Activated naive CD4-positive, alpha-beta T cell treated with anti-CD3 and anti-CD28 coated beads, Interleukin-2, amount 10 ng/mL, durations not matched to agents 7 days and 5 days (primary cell): ENCODE measurements at regions not wholly inside any gene's neighbourhood (a gene's known extent, or its start where the extent isn't known, plus 50 kb on each side); places are given as distances from the start of the nearest gene placed in this dataset.
"Not testable (repeated sequence)": the region's sequence is repeated elsewhere in the genome, so short reads cannot be mapped to it uniquely, and the experiment has no call there.

Experiments used
- CTCF ChIA-PET: fragments of 350-600 bp; sonication (Branson Sonifier 250); formaldehyde crosslinking; loops from one replicate; lab custom pipeline; 2021; ENCODE audit warnings: antibody characterized with exemption; lab: Charles Lee
- DNase-seq: peaks from one replicate; pipeline ENCODE4 v3.0.0-alpha.2; 2020
- H3K27ac Mint-ChIP-seq: one replicate; pipeline ENCODE4 v1.8.0; 2021; ENCODE audit warnings: mild to moderate bottlenecking, moderate library complexity, mixed read lengths
- H3K27me3 Mint-ChIP-seq: one replicate; pipeline ENCODE4 v1.8.0; 2021; ENCODE audit warnings: mild to moderate bottlenecking, mixed read lengths
- H3K36me3 Mint-ChIP-seq: one replicate; pipeline ENCODE4 v1.8.0; 2021; ENCODE audit warnings: mixed read lengths
- H3K4me1 Mint-ChIP-seq: one replicate; pipeline ENCODE4 v1.8.0; 2021; ENCODE audit warnings: mixed read lengths
- H3K4me3 Mint-ChIP-seq: one replicate; pipeline ENCODE4 v1.8.0; 2021; ENCODE audit warnings: mild to moderate bottlenecking, moderate library complexity, mixed read lengths
- H3K9me3 Mint-ChIP-seq: one replicate; pipeline ENCODE4 v1.8.0; 2021; ENCODE audit warnings: mixed read lengths

DNA sequence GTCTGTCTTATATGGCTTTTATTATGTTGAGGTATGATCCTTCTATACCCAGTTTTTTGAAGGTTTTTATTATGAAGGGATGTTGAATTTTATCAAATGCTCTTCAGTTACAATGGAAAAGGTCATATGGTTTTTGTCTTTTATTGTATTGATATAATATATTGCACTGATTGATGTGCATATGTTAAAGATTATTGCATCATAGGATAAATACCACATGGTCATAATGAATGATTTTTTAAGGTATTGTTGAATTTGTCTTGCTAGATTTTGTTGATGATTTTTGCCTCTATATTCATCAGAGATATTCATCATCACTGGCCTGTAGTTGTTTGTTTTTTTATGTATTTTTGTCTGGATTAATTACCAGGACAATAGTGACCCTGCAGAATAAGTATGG, 339.2 kb upstream of the CT83 start:
- no peaks in the 10 kb centered on the region for H3K9me3 Mint-ChIP-seq
- H3K36me3 Mint-ChIP-seq, result no peaks in the 10 kb centered on the region
- DNase-seq, result no peak
- H3K4me3 Mint-ChIP-seq, result no peak overlapping the region
- CTCF ChIA-PET, result no interaction called here
- no peaks in the 10 kb centered on the region for H3K4me1 Mint-ChIP-seq
- H3K27me3 Mint-ChIP-seq, result no peaks in the 10 kb centered on the region
- H3K27ac Mint-ChIP-seq, result no peak overlapping the region

DNA sequence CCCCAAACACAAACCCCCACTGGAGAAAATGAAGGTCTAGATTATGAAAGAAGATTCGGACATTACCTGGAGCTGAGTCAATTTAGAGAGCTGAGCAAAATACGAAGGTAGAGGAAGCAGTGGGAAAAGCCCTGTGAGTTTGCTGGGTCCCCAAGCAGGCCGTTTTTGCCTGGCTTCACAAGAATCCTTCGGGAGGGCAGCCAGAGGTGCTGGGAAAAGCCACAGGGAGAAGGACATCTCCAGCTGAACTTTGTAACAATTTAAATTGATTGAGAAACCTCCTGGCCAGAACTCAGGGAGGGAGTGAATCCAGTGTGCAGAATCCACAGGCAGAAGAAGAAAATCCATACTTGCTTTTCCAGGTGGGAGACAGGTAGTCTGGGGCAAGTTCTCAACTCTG, 319.1 kb upstream of the CT83 start:
- DNase-seq, result no peak
- Mint-ChIP-seq H3K4me1 (no peaks in the 10 kb centered on the region), H3K9me3 (peaks cover 1% of the 10 kb centered on the region), H3K4me3 (no peak overlapping the region), H3K36me3 (no peaks in the 10 kb centered on the region), H3K27me3 (no peaks in the 10 kb centered on the region), H3K27ac (no peak overlapping the region)
- CTCF ChIA-PET, result no interaction called here

DNA sequence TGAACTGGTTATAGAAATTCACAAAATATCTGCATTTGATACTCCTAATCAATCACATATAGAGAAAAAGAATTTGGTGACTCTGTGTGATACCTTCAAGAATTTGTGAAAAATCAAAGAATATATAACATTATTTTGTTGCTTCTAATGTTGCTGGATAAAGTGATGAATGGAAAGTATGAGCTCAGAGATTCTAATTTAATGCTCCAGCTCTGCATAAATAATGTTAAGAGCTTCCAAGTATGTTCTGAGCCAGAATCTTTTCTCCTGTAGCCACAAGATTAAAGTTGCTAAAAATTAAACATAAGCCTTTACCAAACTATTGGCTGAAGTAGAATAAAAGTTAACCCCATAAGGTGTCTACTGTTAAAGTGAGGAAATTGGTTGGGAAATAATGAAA, 294.7 kb upstream of the CT83 start:
- H3K4me1 Mint-ChIP-seq, result no peaks in the 10 kb centered on the region
- CTCF ChIA-PET, result no interaction called here

DNA sequence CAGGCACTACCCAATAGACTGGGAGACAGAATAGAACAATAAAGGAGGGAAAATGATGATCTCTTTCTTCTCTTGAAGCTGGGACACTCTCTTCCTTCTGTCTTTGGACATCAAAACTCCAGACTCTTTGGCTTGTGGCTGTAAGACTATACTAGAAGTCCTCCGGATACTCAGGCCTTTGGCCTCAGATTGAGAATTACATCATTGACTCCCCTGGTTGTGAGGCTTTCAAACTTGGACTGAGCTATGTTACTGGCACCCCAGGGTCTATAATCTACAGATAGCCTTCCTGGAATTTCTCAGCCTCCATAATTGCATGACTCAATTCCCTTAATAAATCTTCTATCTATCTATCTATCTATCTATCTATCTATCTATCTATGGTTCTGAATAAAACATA, 294.2 kb upstream of the CT83 start:
- Mint-ChIP-seq H3K9me3 (no peaks in the 10 kb centered on the region), H3K4me1 (no peaks in the 10 kb centered on the region), H3K27me3 (no peaks in the 10 kb centered on the region), H3K4me3 (no peak overlapping the region), H3K36me3 (no peaks in the 10 kb centered on the region), H3K27ac (no peak overlapping the region)
- no peak for DNase-seq
- CTCF ChIA-PET, result no interaction called here

More for the DNA sequence above, 294.7 kb upstream of the CT83 start:
- no peak for DNase-seq
- Mint-ChIP-seq H3K27ac (no peak overlapping the region), H3K9me3 (no peaks in the 10 kb centered on the region), H3K27me3 (no peaks in the 10 kb centered on the region), H3K36me3 (no peaks in the 10 kb centered on the region), H3K4me3 (no peak overlapping the region)

- Mint-ChIP-seq H3K27me3 (no peaks in the 10 kb centered on the region), H3K36me3 (no peaks in the 10 kb centered on the region), H3K27ac (no peak overlapping the region), H3K4me3 (no peak overlapping the region), H3K4me1 (no peaks in the 10 kb centered on the region), H3K9me3 (no peaks in the 10 kb centered on the region)
- DNase-seq, result no peak
- CTCF ChIA-PET, result no interaction called here
These were observed 287.2 kb upstream of the CT83 start for GRCh38 chrX:116749943-116750342.

GRCh38 chrX:116732214-116732613, 269.4 kb upstream of the CT83 start:
- CTCF ChIA-PET, result no interaction called here
- no peak for DNase-seq
- no peak overlapping the region for H3K27ac Mint-ChIP-seq
- no peak overlapping the region for H3K4me3 Mint-ChIP-seq
- no peaks in the 10 kb centered on the region for H3K4me1 Mint-ChIP-seq
- H3K36me3 Mint-ChIP-seq, result no peaks in the 10 kb centered on the region
- no peaks in the 10 kb centered on the region for H3K27me3 Mint-ChIP-seq
- peaks cover 4% of the 10 kb centered on the region for H3K9me3 Mint-ChIP-seq

GRCh38 chrX:116726806-116727205, 264.0 kb upstream of the CT83 start:
- peaks cover 7% of the 10 kb centered on the region for H3K9me3 Mint-ChIP-seq
- H3K4me1 Mint-ChIP-seq, result no peaks in the 10 kb centered on the region
- no peak for DNase-seq
- H3K27ac Mint-ChIP-seq, result no peak overlapping the region
- H3K4me3 Mint-ChIP-seq, result no peak overlapping the region
- no peaks in the 10 kb centered on the region for H3K27me3 Mint-ChIP-seq
- CTCF ChIA-PET, result no interaction called here
- H3K36me3 Mint-ChIP-seq, result no peaks in the 10 kb centered on the region

DNA sequence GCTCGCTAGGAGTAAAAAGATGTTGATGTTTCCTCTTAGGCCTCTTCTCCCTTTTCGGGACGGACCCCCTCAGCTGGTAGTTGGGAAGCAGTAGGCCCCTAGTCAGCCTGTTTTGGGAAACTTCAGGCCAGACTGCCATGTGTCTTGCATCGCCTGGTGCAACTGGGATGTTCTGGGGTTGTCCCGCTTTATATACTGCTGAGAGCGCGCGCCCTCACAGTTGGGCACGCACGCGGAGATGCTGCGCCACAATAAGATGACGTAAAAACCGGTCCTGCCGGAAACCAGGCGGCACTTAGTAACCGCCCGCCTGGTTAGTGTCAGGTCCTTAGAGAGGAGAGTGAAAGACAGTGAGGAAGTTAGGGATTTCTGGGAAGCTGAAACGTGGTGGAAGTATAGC, 231.3 kb upstream of the CT83 start:
- Mint-ChIP-seq H3K27ac (no peak overlapping the region), H3K36me3 (no peaks in the 10 kb centered on the region), H3K9me3 (peaks cover 2% of the 10 kb centered on the region), H3K4me3 (no peak overlapping the region), H3K27me3 (no peaks in the 10 kb centered on the region), H3K4me1 (no peaks in the 10 kb centered on the region)
- no peak for DNase-seq
- CTCF ChIA-PET, result no interaction called here

- H3K4me1 Mint-ChIP-seq, H3K9me3 Mint-ChIP-seq, DNase-seq, H3K27me3 Mint-ChIP-seq, H3K27ac Mint-ChIP-seq, H3K36me3 Mint-ChIP-seq, CTCF ChIA-PET, H3K4me3 Mint-ChIP-seq: not testable (repeated sequence)
These were observed 216.8 kb upstream of the CT83 start for GRCh38 chrX:116679544-116679943.

- DNase-seq, result no peak
- Mint-ChIP-seq H3K9me3 (no peaks in the 10 kb centered on the region), H3K4me1 (no peaks in the 10 kb centered on the region), H3K4me3 (no peak overlapping the region), H3K36me3 (no peaks in the 10 kb centered on the region), H3K27ac (no peak overlapping the region), H3K27me3 (no peaks in the 10 kb centered on the region)
- CTCF ChIA-PET, result no interaction called here
These were observed 204.8 kb upstream of the CT83 start for GRCh38 chrX:116667346-116668134.

GRCh38 chrX:116657071-116657470, 194.3 kb upstream of the CT83 start:
- no peaks in the 10 kb centered on the region for H3K27me3 Mint-ChIP-seq
- CTCF ChIA-PET, result no interaction called here
- no peak for DNase-seq
- H3K27ac Mint-ChIP-seq, result no peak overlapping the region
- H3K36me3 Mint-ChIP-seq, result no peaks in the 10 kb centered on the region
- no peak overlapping the region for H3K4me3 Mint-ChIP-seq
- peaks cover 2% of the 10 kb centered on the region for H3K9me3 Mint-ChIP-seq
- H3K4me1 Mint-ChIP-seq, result no peaks in the 10 kb centered on the region

GRCh38 chrX:116628464-116628863, 165.7 kb upstream of the CT83 start:
- H3K27ac Mint-ChIP-seq, result no peak overlapping the region
- no peaks in the 10 kb centered on the region for H3K36me3 Mint-ChIP-seq
- CTCF ChIA-PET, result no interaction called here
- no peaks in the 10 kb centered on the region for H3K27me3 Mint-ChIP-seq
- no peak overlapping the region for H3K4me3 Mint-ChIP-seq
- no peaks in the 10 kb centered on the region for H3K4me1 Mint-ChIP-seq
- no peak for DNase-seq
- peaks cover 5% of the 10 kb centered on the region for H3K9me3 Mint-ChIP-seq

- CTCF ChIA-PET, result no interaction called here
- DNase-seq, result no peak
- no peaks in the 10 kb centered on the region for H3K4me1 Mint-ChIP-seq
- H3K27ac Mint-ChIP-seq, result no peak overlapping the region
- no peak overlapping the region for H3K4me3 Mint-ChIP-seq
- peaks cover 6% of the 10 kb centered on the region for H3K9me3 Mint-ChIP-seq
- no peaks in the 10 kb centered on the region for H3K36me3 Mint-ChIP-seq
- no peaks in the 10 kb centered on the region for H3K27me3 Mint-ChIP-seq
These were observed 155.8 kb upstream of the CT83 start for GRCh38 chrX:116618546-116618945.

- no peak overlapping the region for H3K27ac Mint-ChIP-seq
- H3K36me3 Mint-ChIP-seq, result no peaks in the 10 kb centered on the region
- CTCF ChIA-PET, result no interaction called here
- H3K4me1 Mint-ChIP-seq, result no peaks in the 10 kb centered on the region
- DNase-seq, result no peak
- H3K9me3 Mint-ChIP-seq, result no peaks in the 10 kb centered on the region
- H3K4me3 Mint-ChIP-seq, result no peak overlapping the region
- H3K27me3 Mint-ChIP-seq, result no peaks in the 10 kb centered on the region
These were observed 145.0 kb upstream of the CT83 start for GRCh38 chrX:116607776-116608175.

GRCh38 chrX:116605576-116605975, 142.8 kb upstream of the CT83 start:
- no peak overlapping the region for H3K4me3 Mint-ChIP-seq
- no peak overlapping the region for H3K27ac Mint-ChIP-seq
- H3K9me3 Mint-ChIP-seq, result no peaks in the 10 kb centered on the region
- no peak for DNase-seq
- no peaks in the 10 kb centered on the region for H3K4me1 Mint-ChIP-seq
- no peaks in the 10 kb centered on the region for H3K27me3 Mint-ChIP-seq
- no peaks in the 10 kb centered on the region for H3K36me3 Mint-ChIP-seq
- CTCF ChIA-PET, result no interaction called here

DNA sequence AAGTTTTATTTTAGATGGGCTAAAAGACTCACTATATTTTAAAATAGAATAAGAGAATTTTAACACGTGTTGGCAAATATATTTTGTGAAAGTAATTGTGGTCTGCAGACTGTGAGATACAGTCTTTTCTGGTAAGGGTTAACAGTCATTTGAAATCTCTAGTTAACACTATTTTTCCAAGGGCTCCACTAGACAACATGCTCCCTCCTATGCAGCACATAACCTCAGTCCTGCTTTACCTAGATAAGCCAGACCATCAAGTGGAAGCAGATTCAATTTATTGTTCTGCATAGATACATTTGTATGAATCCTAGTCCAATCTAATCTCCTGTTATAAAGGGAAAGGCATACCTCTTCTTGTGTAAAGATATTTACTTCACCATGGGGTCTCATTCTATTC, 133.2 kb upstream of the CT83 start:
- Mint-ChIP-seq H3K4me1 (no peaks in the 10 kb centered on the region), H3K4me3 (no peak overlapping the region), H3K9me3 (no peaks in the 10 kb centered on the region), H3K36me3 (no peaks in the 10 kb centered on the region), H3K27me3 (no peaks in the 10 kb centered on the region), H3K27ac (no peak overlapping the region)
- DNase-seq, result no peak
- CTCF ChIA-PET, result no interaction called here
